GM12865 (cell line): ENCODE measurements at regions not wholly inside any gene's neighbourhood (a gene's known extent, or its start where the extent isn't known, plus 50 kb on each side); places are given as distances from the start of the nearest gene placed in this dataset.
"Not testable (repeated sequence)": the region's sequence is repeated elsewhere in the genome, so short reads cannot be mapped to it uniquely, and the experiment has no call there.

Experiments
- DNase-seq: peaks from one replicate; pipeline ENCODE4 v3.0.0; 2010; ENCODE audit warnings: low read depth
- H3K4me3 ChIP-seq: 2 replicates; pipeline ENCODE4 v1.5.1; 2011; ENCODE audit warnings: mild to moderate bottlenecking, low read depth, low read length, control low read depth
- CTCF ChIP-seq: IDR thresholded peaks from 2 replicates; pipeline ENCODE4 v1.5.1; 2011; ENCODE audit warnings: low read length, control low read depth, low read depth, inconsistent platforms; ENCODE audit not compliant: insufficient read depth; ENCODE audit errors: missing control alignments

- no peak for TF ChIP-seq CTCF
- H3K4me3 ChIP-seq: no peak overlapping the region
- no peak for DNase-seq
These were observed 423.5 kb downstream of the SHISA9 start for GRCh38 chr16:13324851-13325250.

GRCh38 chr16:13325396-13325795, 424.0 kb downstream of the SHISA9 start:
- no peak for TF ChIP-seq CTCF
- H3K4me3 ChIP-seq: no peak overlapping the region
- no peak for DNase-seq

GRCh38 chr16:13331918-13332317, 430.5 kb downstream of the SHISA9 start:
- H3K4me3 ChIP-seq: no peak overlapping the region
- peak; percentile 3 for TF ChIP-seq CTCF
- no peak for DNase-seq

GRCh38 chr16:13332713-13333255, 431.4 kb downstream of the SHISA9 start:
- no peak for DNase-seq

GRCh38 chr16:13333336-13333735, 431.9 kb downstream of the SHISA9 start:
- DNase-seq: no peak
- no peak overlapping the region for H3K4me3 ChIP-seq
- TF ChIP-seq CTCF: no peak

More at GRCh38 chr16:13332713-13333255, 431.4 kb downstream of the SHISA9 start:
- no peak for TF ChIP-seq CTCF
- no peak overlapping the region for H3K4me3 ChIP-seq

- no peak for DNase-seq
- no peak overlapping the region for H3K4me3 ChIP-seq
- no peak for TF ChIP-seq CTCF
These were observed 434.5 kb downstream of the SHISA9 start for GRCh38 chr16:13335879-13336278.

- DNase-seq: no peak
- no peak overlapping the region for H3K4me3 ChIP-seq
- TF ChIP-seq CTCF: no peak
These were observed 434.9 kb downstream of the SHISA9 start for GRCh38 chr16:13336335-13336734.

GRCh38 chr16:13336907-13337881, 435.8 kb downstream of the SHISA9 start:
- peak; percentile 36 for DNase-seq
- not testable (repeated sequence) for H3K4me3 ChIP-seq
